Uterus (tissue), 3 donors: ENCODE measurements at regions not wholly inside any gene's neighbourhood (a gene's known extent, or its start where the extent isn't known, plus 50 kb on each side); places are given as distances from the start of the nearest gene placed in this dataset.
A peak's percentile ranks its signal among the peaks of the same experiment; 100 is the strongest.

Source experiments
- DNase-seq, 2 donors: peaks; one replicate each; pipeline ENCODE4 v3.0.0-alpha.2; 2019 to 2020
- H3K27ac ChIP-seq, 2 donors: fragments of 200-600 bp; sonication (generic); 1 replicate in 1 of 2; 2 replicates in 1 of 2; pipeline ENCODE4 v1.5.1; 2016 to 2018
- H3K27me3 ChIP-seq, 2 donors: fragments of 200-600 bp; sonication (generic); one replicate each; pipeline ENCODE4 v1.5.1; 2018 to 2019; ENCODE audit warnings: control low read depth in 1 of 2
- H3K36me3 ChIP-seq, 2 donors: fragments of 200-600 bp; sonication (generic); one replicate each; pipeline ENCODE4 v1.5.1; 2019; ENCODE audit warnings: control low read depth in 1 of 2
- H3K4me1 ChIP-seq, 2 donors: fragments of 200-600 bp; sonication (generic); one replicate each; pipeline ENCODE4 v1.5.1; 2018 to 2019; ENCODE audit warnings: control low read depth in 1 of 2
- H3K4me3 ChIP-seq, 2 donors: fragments of 200-600 bp; sonication (generic); 1 replicate in 1 of 2; 2 replicates in 1 of 2; pipeline ENCODE4 v1.5.1; 2018 to 2019; ENCODE audit warnings: mild to moderate bottlenecking in 1 of 2
- H3K9me3 ChIP-seq, 2 donors: fragments of 200-600 bp; sonication (generic); one replicate each; pipeline ENCODE4 v1.5.1; 2019; ENCODE audit warnings: control low read depth in 1 of 2
- CTCF ChIP-seq, 4 experiments: fragments of 200-600 bp in 2 of 4; fragments of 450-650 bp in 2 of 4; sonication (generic) in 2 of 4; IDR thresholded peaks; one replicate each; pipeline ENCODE4 v1.5.1; 2016 to 2019; ENCODE audit warnings: antibody characterized with exemption in 4 of 4, mild to moderate bottlenecking in 2 of 4, moderate library complexity in 1 of 4
- POLR2A ChIP-seq, 2 donors: fragments of 450-650 bp; IDR thresholded peaks; one replicate each; pipeline ENCODE4 v1.6.1; 2016; ENCODE audit warnings: antibody characterized with exemption in 2 of 2, mild to moderate bottlenecking in 1 of 2, moderate library complexity in 1 of 2
- intact Hi-C: fragments of 100-400 bp; cut with DNase I; formaldehyde crosslinking; loops from one replicate; pipeline ENCODE4 v1.15.1; 2023; ENCODE audit warnings: low total_unique reads
- donor health status: DM: yes; HTN: yes; CAD: no.

- no peak for DNase-seq
- intact Hi-C loops = no loop called here
- no peaks in the 10 kb centered on the region for H3K4me1 ChIP-seq
Measured at GRCh38 chr3:25960776-25961175, 170.9 kb downstream of the OXSM start.

GRCh38 chr3:25962255-25962654 is 172.4 kb downstream of the OXSM start:
- H3K36me3 ChIP-seq = no peaks in the 10 kb centered on the region
- TF ChIP-seq POLR2A (IDR thresholded peaks at IDR 0.05) (no peak), CTCF (IDR thresholded peaks at IDR 0.05) (peak in 1 of 4 experiments; percentile 7)
- no peak for DNase-seq
- H3K4me1 ChIP-seq = no peaks in the 10 kb centered on the region
- intact Hi-C loops = no loop called here
- no peak overlapping the region for H3K27ac ChIP-seq
- H3K4me3 ChIP-seq = no peak overlapping the region
- no peaks in the 10 kb centered on the region for H3K27me3 ChIP-seq
- H3K9me3 ChIP-seq = no peaks in the 10 kb centered on the region

More at GRCh38 chr3:25960776-25961175, 170.9 kb downstream of the OXSM start:
- Histone ChIP-seq H3K9me3 (no peaks in the 10 kb centered on the region), H3K27me3 (no peaks in the 10 kb centered on the region), H3K27ac (no peak overlapping the region), H3K36me3 (no peaks in the 10 kb centered on the region), H3K4me3 (no peak overlapping the region)
- no peak for TF ChIP-seq CTCF (IDR thresholded peaks at IDR 0.05)
- TF ChIP-seq POLR2A (IDR thresholded peaks at IDR 0.05) = no peak

- no peaks in the 10 kb centered on the region for H3K9me3 ChIP-seq
- no peak for TF ChIP-seq CTCF (IDR thresholded peaks at IDR 0.05)
- no peak for TF ChIP-seq POLR2A (IDR thresholded peaks at IDR 0.05)
- intact Hi-C loops = no loop called here
- no peaks in the 10 kb centered on the region for H3K36me3 ChIP-seq
- DNase-seq = no peak
- H3K4me1 ChIP-seq = no peaks in the 10 kb centered on the region
- no peak overlapping the region for H3K4me3 ChIP-seq
- no peak overlapping the region for H3K27ac ChIP-seq
- H3K27me3 ChIP-seq = no peaks in the 10 kb centered on the region
Measured at GRCh38 chr3:25964141-25964540, 174.3 kb downstream of the OXSM start.

GRCh38 chr3:25967385-25967784 is 177.5 kb downstream of the OXSM start:
- no peaks in the 10 kb centered on the region for H3K9me3 ChIP-seq
- no peak overlapping the region for H3K27ac ChIP-seq
- no peaks in the 10 kb centered on the region for H3K36me3 ChIP-seq
- H3K4me3 ChIP-seq = no peak overlapping the region
- no peaks in the 10 kb centered on the region for H3K27me3 ChIP-seq
- H3K4me1 ChIP-seq = no peaks in the 10 kb centered on the region
- no peak for TF ChIP-seq POLR2A (IDR thresholded peaks at IDR 0.05)
- no peak for TF ChIP-seq CTCF (IDR thresholded peaks at IDR 0.05)
- DNase-seq = no peak
- intact Hi-C loops = no loop called here

GRCh38 chr3:25971736-25972135 is 181.8 kb downstream of the OXSM start:
- H3K4me1 ChIP-seq = no peaks in the 10 kb centered on the region
- intact Hi-C loops = no loop called here
- no peak for TF ChIP-seq POLR2A (IDR thresholded peaks at IDR 0.05)
- no peak for TF ChIP-seq CTCF (IDR thresholded peaks at IDR 0.05)

More at GRCh38 chr3:25971736-25972135, 181.8 kb downstream of the OXSM start:
- Histone ChIP-seq H3K36me3 (no peaks in the 10 kb centered on the region), H3K27ac (no peak overlapping the region), H3K27me3 (no peaks in the 10 kb centered on the region), H3K9me3 (no peaks in the 10 kb centered on the region), H3K4me3 (no peak overlapping the region)
- DNase-seq = no peak
